GM20000 (cell line): ENCODE measurements at regions not wholly inside any gene's neighbourhood (a gene's known extent, or its start where the extent isn't known, plus 50 kb on each side); places are given as distances from the start of the nearest gene placed in this dataset.

Experiments
- DNase-seq: peaks from one replicate; pipeline ENCODE4 v3.0.0; 2012; ENCODE audit warnings: low spot score
- CTCF ChIP-seq: IDR thresholded peaks from 2 replicates; pipeline ENCODE4 v1.5.1; 2012; ENCODE audit warnings: mild to moderate bottlenecking, control low read depth; ENCODE audit errors: extremely low read depth, missing control alignments

GRCh38 chr2:146801886-146802285 is 1042.9 kb upstream of the ACVR2A start:
- no peak for TF ChIP-seq CTCF
- DNase-seq, result no peak

DNA sequence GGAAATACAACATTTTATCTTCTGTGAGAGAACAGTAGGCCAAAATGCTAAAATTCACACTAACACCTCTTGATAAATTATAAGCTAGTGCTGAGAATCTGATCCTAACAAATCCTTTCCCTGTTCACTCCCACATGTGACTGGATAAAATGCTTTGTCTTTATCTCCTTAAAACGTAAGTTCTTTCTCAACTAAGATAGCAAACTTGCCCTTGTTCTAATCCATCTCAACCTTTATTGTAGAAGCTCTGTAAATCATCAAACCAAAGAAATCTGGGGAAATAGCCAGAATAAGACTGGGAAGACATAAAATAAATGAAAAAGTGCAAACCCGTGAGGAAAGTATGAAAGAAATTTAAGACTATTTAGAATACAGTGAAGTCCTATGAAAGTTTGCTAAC is 1058.4 kb upstream of the ACVR2A start:
- TF ChIP-seq CTCF, result no peak
- DNase-seq, result no peak

GRCh38 chr2:146785101-146785500 is 1059.7 kb upstream of the ACVR2A start:
- DNase-seq, result no peak
- no peak for TF ChIP-seq CTCF

GRCh38 chr2:146784602-146785001 is 1060.2 kb upstream of the ACVR2A start:
- no peak for DNase-seq
- TF ChIP-seq CTCF, result no peak

- no peak for DNase-seq
- no peak for TF ChIP-seq CTCF
Observed at GRCh38 chr2:146777181-146777580, 1067.6 kb upstream of the ACVR2A start.

DNA sequence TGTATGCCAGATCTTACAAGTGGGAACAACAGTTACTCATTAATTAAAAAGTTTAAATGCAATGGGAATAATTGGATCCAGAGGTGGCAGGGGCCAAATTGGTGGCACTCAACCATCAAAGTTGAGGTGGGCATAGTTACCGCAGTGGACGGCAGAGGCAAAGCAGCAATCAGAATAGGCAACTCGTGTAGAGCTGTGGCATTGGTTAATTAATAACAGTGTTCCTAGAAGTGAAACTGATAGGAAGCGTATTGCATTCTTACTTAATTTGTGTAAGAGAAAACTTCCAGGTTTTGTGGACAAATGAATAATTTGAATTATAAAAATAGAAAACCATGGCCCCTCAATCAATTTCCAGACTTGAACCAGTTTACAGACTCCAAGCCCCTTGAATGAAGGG is 1068.2 kb upstream of the ACVR2A start:
- no peak for TF ChIP-seq CTCF
- DNase-seq, result no peak

GRCh38 chr2:146771531-146771930 is 1073.3 kb upstream of the ACVR2A start:
- TF ChIP-seq CTCF, result no peak
- DNase-seq, result no peak
